HepG2 (cell line): ENCODE measurements at regions not wholly inside any gene's neighbourhood (a gene's known extent, or its start where the extent isn't known, plus 50 kb on each side); places are given as distances from the start of the nearest gene placed in this dataset.

Experiments
- ARNT2 ChIP-seq: sonication (generic); formaldehyde crosslinking; IDR thresholded peaks from 2 replicates; pipeline ENCODE4 v1.8.0; 2022; ENCODE audit warnings: mild to moderate bottlenecking, low read depth, missing genetic modification reagents, moderate library complexity
- ASH2L ChIP-seq: fragments of 300-600, 200-600 bp; sonication (generic); IDR thresholded peaks from 2 replicates; pipeline ENCODE4 v1.7.0; 2017; ENCODE audit warnings: low read depth, mild to moderate bottlenecking, moderate library complexity, mixed read lengths, low read length; ENCODE audit not compliant: insufficient read length
- CENPX ChIP-seq: sonication (generic); formaldehyde crosslinking; IDR thresholded peaks from 2 replicates; pipeline ENCODE4 v1.9.0; 2021; ENCODE audit warnings: mild to moderate bottlenecking, missing genetic modification reagents, moderate library complexity
- CHCHD3 ChIP-seq: sonication (generic); formaldehyde crosslinking; IDR thresholded peaks from 2 replicates; pipeline ENCODE4 v1.8.0; 2022; ENCODE audit warnings: mild to moderate bottlenecking, missing genetic modification reagents, moderate library complexity
- CREB1 ChIP-seq, 2 experiments: fragments of 450-650 bp in 1 of 2; IDR thresholded peaks; 2 replicates each; pipeline ENCODE4 v1.6.1; 2016 to 2017; ENCODE audit warnings: control low read depth in 1 of 2, mild to moderate bottlenecking in 1 of 2, missing compliant biosample characterization in 1 of 2, missing genetic modification characterization in 1 of 2
- DPF2 ChIP-seq: sonication (generic); formaldehyde crosslinking; IDR thresholded peaks from 2 replicates; pipeline ENCODE4 v1.4.0; 2020; ENCODE audit warnings: mild to moderate bottlenecking, low read depth, missing genetic modification reagents, borderline replicate concordance
- GATAD2A ChIP-seq: IDR thresholded peaks from 2 replicates; pipeline ENCODE4 v1.6.1; 2016
- HDAC1 ChIP-seq: sonication (generic); formaldehyde crosslinking; IDR thresholded peaks from 2 replicates; pipeline ENCODE4 v1.5.1; 2020; ENCODE audit warnings: mild to moderate bottlenecking, missing genetic modification reagents
- JUN ChIP-seq: sonication (generic); formaldehyde crosslinking; IDR thresholded peaks from 2 replicates; pipeline ENCODE4 v1.4.0; 2020; ENCODE audit warnings: mild to moderate bottlenecking, missing genetic modification reagents
- KAT7 ChIP-seq: IDR thresholded peaks from 2 replicates; pipeline ENCODE4 v1.6.1; 2018; ENCODE audit warnings: borderline replicate concordance, missing compliant biosample characterization
- MXI1 ChIP-seq: IDR thresholded peaks from 3 replicates; pipeline ENCODE4 v1.6.1; 2012; ENCODE audit warnings: low read depth, low read length, inconsistent platforms, borderline replicate concordance
- NR2F6 ChIP-seq, 2 experiments: IDR thresholded peaks; 2 replicates each; pipeline ENCODE4 v1.6.1; 2016; ENCODE audit warnings: antibody characterized with exemption in 1 of 2, mild to moderate bottlenecking in 1 of 2
- RNF2 ChIP-seq: fragments of 450-650 bp; conservative IDR thresholded peaks from 2 replicates; pipeline ENCODE4 v1.6.1; 2016; ENCODE audit warnings: low read depth
- RNF219 ChIP-seq: sonication (generic); formaldehyde crosslinking; IDR thresholded peaks from 2 replicates; pipeline ENCODE4 v1.5.0; 2020; ENCODE audit warnings: mild to moderate bottlenecking, missing genetic modification reagents
- SMAD1 ChIP-seq: sonication (generic); formaldehyde crosslinking; IDR thresholded peaks from 2 replicates; pipeline ENCODE4 v1.4.0; 2020; ENCODE audit warnings: missing genetic modification reagents, low read depth, mild to moderate bottlenecking, borderline replicate concordance
- SMARCE1 ChIP-seq: fragments of 450-650 bp; IDR thresholded peaks from 2 replicates; pipeline ENCODE4 v1.6.1; 2017; ENCODE audit warnings: borderline replicate concordance
- ZNF451 ChIP-seq: sonication (generic); formaldehyde crosslinking; IDR thresholded peaks from 2 replicates; pipeline ENCODE4 v1.5.0; 2020; ENCODE audit warnings: mild to moderate bottlenecking, missing genetic modification reagents
- ZNF510 ChIP-seq: sonication (generic); formaldehyde crosslinking; IDR thresholded peaks from 2 replicates; pipeline ENCODE4 v1.4.0; 2020; ENCODE audit warnings: low read depth, mild to moderate bottlenecking, missing genetic modification reagents
- ZNF557 ChIP-seq: sonication (generic); formaldehyde crosslinking; IDR thresholded peaks from 2 replicates; pipeline ENCODE4 v1.4.0; 2020; ENCODE audit warnings: missing genetic modification reagents
- ZNF567 ChIP-seq: sonication (generic); formaldehyde crosslinking; IDR thresholded peaks from 2 replicates; pipeline ENCODE4 v1.8.1; 2023; ENCODE audit warnings: mild to moderate bottlenecking, missing genetic modification reagents, borderline replicate concordance
- ZNF615 ChIP-seq: sonication (generic); formaldehyde crosslinking; IDR thresholded peaks from 2 replicates; pipeline ENCODE4 v1.5.0; 2020; ENCODE audit warnings: mild to moderate bottlenecking, missing genetic modification reagents, borderline replicate concordance
- ZNF619 ChIP-seq: sonication (generic); formaldehyde crosslinking; IDR thresholded peaks from 2 replicates; pipeline ENCODE4 v1.4.0; 2020; ENCODE audit warnings: mild to moderate bottlenecking, missing genetic modification reagents
- ZNF7 ChIP-seq: IDR thresholded peaks from 2 replicates; pipeline ENCODE4 v1.6.1; 2016; ENCODE audit warnings: missing biosample characterization, missing genetic modification reagents
- ZNF737 ChIP-seq: sonication (generic); formaldehyde crosslinking; IDR thresholded peaks from 2 replicates; pipeline ENCODE4 v1.5.0; 2020; ENCODE audit warnings: missing genetic modification reagents, mild to moderate bottlenecking, borderline replicate concordance
- ZSCAN22 ChIP-seq: sonication (generic); formaldehyde crosslinking; IDR thresholded peaks from 2 replicates; pipeline ENCODE4 v1.4.0; 2020; ENCODE audit warnings: mild to moderate bottlenecking, missing genetic modification reagents
- TF ChIP-seq, protein P1 (sequence below): IDR thresholded peaks from 2 replicates; pipeline ENCODE4 v1.6.1; 2012; ENCODE audit warnings: low read length, improper control_type of control experiment
- TF ChIP-seq, protein P2 (sequence below): sonication (generic); formaldehyde crosslinking; IDR thresholded peaks from 2 replicates; pipeline ENCODE4 v1.5.1; 2020; ENCODE audit warnings: mild to moderate bottlenecking, missing genetic modification reagents, borderline replicate concordance

DNA sequence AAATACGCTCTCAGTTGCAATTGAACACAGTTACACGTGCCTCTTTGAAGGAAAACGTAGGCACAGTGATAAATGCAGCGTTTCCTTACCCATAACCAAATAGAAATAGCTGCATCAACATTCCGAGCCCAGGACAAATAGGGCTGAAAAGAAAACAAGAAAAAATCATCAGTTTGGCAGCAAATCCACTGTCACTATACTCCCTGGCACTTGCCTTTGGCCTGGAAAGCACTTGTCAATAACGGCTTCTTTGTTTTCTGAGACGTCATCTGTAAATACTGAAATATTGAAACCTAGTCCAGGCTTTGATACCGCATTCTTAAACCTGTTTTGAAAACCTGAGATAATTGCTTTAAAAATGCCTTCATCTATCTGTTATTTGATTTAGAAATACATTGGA, 167.2 kb upstream of the AKR1E2 start (continued):
- TF ChIP-seq, protein P1, sequence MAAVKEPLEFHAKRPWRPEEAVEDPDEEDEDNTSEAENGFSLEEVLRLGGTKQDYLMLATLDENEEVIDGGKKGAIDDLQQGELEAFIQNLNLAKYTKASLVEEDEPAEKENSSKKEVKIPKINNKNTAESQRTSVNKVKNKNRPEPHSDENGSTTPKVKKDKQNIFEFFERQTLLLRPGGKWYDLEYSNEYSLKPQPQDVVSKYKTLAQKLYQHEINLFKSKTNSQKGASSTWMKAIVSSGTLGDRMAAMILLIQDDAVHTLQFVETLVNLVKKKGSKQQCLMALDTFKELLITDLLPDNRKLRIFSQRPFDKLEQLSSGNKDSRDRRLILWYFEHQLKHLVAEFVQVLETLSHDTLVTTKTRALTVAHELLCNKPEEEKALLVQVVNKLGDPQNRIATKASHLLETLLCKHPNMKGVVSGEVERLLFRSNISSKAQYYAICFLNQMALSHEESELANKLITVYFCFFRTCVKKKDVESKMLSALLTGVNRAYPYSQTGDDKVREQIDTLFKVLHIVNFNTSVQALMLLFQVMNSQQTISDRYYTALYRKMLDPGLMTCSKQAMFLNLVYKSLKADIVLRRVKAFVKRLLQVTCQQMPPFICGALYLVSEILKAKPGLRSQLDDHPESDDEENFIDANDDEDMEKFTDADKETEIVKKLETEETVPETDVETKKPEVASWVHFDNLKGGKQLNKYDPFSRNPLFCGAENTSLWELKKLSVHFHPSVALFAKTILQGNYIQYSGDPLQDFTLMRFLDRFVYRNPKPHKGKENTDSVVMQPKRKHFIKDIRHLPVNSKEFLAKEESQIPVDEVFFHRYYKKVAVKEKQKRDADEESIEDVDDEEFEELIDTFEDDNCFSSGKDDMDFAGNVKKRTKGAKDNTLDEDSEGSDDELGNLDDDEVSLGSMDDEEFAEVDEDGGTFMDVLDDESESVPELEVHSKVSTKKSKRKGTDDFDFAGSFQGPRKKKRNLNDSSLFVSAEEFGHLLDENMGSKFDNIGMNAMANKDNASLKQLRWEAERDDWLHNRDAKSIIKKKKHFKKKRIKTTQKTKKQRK: no peak
- TF ChIP-seq ZNF615 (CRISPR knock-in tag) (no peak), JUN (no peak), RNF219 (CRISPR knock-in tag) (no peak), ZNF510 (CRISPR knock-in tag) (no peak), ARNT2 (CRISPR knock-in tag) (no peak), SMARCE1 (no peak), ZNF557 (CRISPR knock-in tag) (no peak), CREB1 (IDR thresholded peaks at IDR 0.05) (0 out of 2 replicates have a peak, but pooled peaks have one; percentile 36), CREB1 (CRISPR knock-in tag; IDR thresholded peaks at IDR 0.05) (peak; percentile 15; the same call in 1 of the 2 replicates), ZNF737 (CRISPR knock-in tag) (no peak), CENPX (CRISPR knock-in tag) (no peak), CHCHD3 (no peak), SMAD1 (CRISPR knock-in tag) (no peak), ZNF619 (CRISPR knock-in tag) (no peak), ASH2L (no peak), KAT7 (CRISPR knock-in tag) (no peak), ZNF451 (no peak), MXI1 (no peak), ZSCAN22 (no peak), DPF2 (no peak), ZNF7 (CRISPR knock-in tag) (no peak), GATAD2A (no peak), ZNF567 (no peak), RNF2 (no peak), NR2F6 (IDR thresholded peaks at IDR 0.05) (no peak), NR2F6 (CRISPR knock-in tag; IDR thresholded peaks at IDR 0.05) (no peak), HDAC1 (CRISPR knock-in tag) (no peak)
- TF ChIP-seq, protein P2, sequence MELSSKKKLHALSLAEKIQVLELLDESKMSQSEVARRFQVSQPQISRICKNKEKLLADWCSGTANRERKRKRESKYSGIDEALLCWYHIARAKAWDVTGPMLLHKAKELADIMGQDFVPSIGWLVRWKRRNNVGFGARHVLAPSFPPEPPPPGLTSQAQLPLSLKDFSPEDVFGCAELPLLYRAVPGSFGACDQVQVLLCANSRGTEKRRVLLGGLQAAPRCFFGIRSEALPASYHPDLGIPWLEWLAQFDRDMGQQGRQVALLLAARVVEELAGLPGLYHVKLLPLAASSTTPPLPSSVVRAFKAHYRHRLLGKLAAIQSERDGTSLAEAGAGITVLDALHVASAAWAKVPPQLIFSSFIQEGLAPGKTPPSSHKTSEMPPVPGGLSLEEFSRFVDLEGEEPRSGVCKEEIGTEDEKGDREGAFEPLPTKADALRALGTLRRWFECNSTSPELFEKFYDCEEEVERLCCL: no peak
